Spleen (tissue), 11 donors: ENCODE measurements at regions not wholly inside any gene's neighbourhood (a gene's known extent, or its start where the extent isn't known, plus 50 kb on each side); places are given as distances from the start of the nearest gene placed in this dataset.

Experiments
- DNase-seq: peaks from one replicate; pipeline ENCODE4 v3.0.0-alpha.2; 2020
- H3K27ac ChIP-seq, 8 donors: fragments of 200-600 bp; sonication (generic) in 7 of 8; 1 replicate in 4 of 8; 2 replicates in 4 of 8; pipeline versions ENCODE4 v1.5.0 to v1.8.0; 2016 to 2021; ENCODE audit warnings: inconsistent platforms in 4 of 8, mild to moderate bottlenecking in 4 of 8, moderate library complexity in 1 of 8
- H3K27me3 ChIP-seq, 7 donors: fragments of 200-600 bp; sonication (generic) in 6 of 7; replicated peaks in 1 of 7; 1 replicate in 4 of 7; 2 replicates in 3 of 7; pipeline versions ENCODE4 v1.5.0 to v1.8.0; 2016 to 2021; ENCODE audit warnings: inconsistent platforms in 3 of 7, mild to moderate bottlenecking in 1 of 7
- H3K36me3 ChIP-seq, 6 donors: fragments of 200-600 bp; sonication (generic) in 5 of 6; 1 replicate in 4 of 6; 2 replicates in 2 of 6; pipeline versions ENCODE4 v1.5.0 to v1.8.0; 2016 to 2021; ENCODE audit warnings: inconsistent platforms in 2 of 6
- H3K4me1 ChIP-seq, 6 donors: fragments of 200-600 bp; sonication (generic) in 5 of 6; 1 replicate in 3 of 6; 2 replicates in 3 of 6; pipeline versions ENCODE4 v1.5.0 to v1.8.0; 2016 to 2021; ENCODE audit warnings: inconsistent platforms in 3 of 6
- H3K4me3 ChIP-seq, 8 donors: fragments of 200-600 bp; sonication (generic) in 7 of 8; 1 replicate in 4 of 8; 2 replicates in 4 of 8; pipeline versions ENCODE4 v1.5.0 to v1.8.0; 2016 to 2021; ENCODE audit warnings: inconsistent platforms in 4 of 8, mild to moderate bottlenecking in 4 of 8, moderate library complexity in 2 of 8
- H3K9me3 ChIP-seq, 8 donors: fragments of 200-600 bp; sonication (generic) in 7 of 8; 1 replicate in 4 of 8; 2 replicates in 4 of 8; pipeline versions ENCODE4 v1.5.0 to v1.8.0; 2016 to 2021; ENCODE audit warnings: inconsistent platforms in 4 of 8
- POLR2A ChIP-seq, 3 donors: fragments of 450-650 bp; IDR thresholded peaks; one replicate each; pipeline ENCODE4 v1.5.1; 2017; ENCODE audit warnings: antibody characterized with exemption in 3 of 3, mild to moderate bottlenecking in 1 of 3
- POLR2AphosphoS5 ChIP-seq, 3 donors: sonication (generic); formaldehyde crosslinking; IDR thresholded peaks; one replicate each; pipeline ENCODE4 v1.5.1; 2017; ENCODE audit warnings: antibody characterized with exemption in 3 of 3
- WGBS, 5 donors: extraction: QIAGEN DNeasy Blood & Tissue Kit in 3 of 5; methylation state at CpG; one replicate each; pipeline versions ENCODE4 v1.1.5 to v1.1.7; 2013 to 2018; 5-methylcytosine and 5-hydroxymethylcytosine counted together
- intact Hi-C: fragments of 100-400 bp; cut with DNase I; formaldehyde crosslinking; loops from one replicate; pipeline ENCODE4 v1.15.0; 2023; ENCODE audit warnings: low total_unique reads
- TF ChIP-seq, protein P1 (sequence below), 11 experiments: fragments of 200-600 bp in 7 of 11; fragments of 450-650 bp in 4 of 11; sonication (generic) in 4 of 11; IDR thresholded peaks in 8 of 11; conservative IDR thresholded peaks in 3 of 11; 1 replicate in 7 of 11; 2 replicates in 4 of 11; pipeline versions ENCODE4 v1.4.0 to v1.8.0; 2016 to 2021; ENCODE audit warnings: antibody characterized with exemption in 11 of 11, inconsistent platforms in 4 of 11, mild to moderate bottlenecking in 1 of 11
- donor health status: healthy with polysubstance abuse.
- donor health status: DM: no; HTN: no; CAD: no; lungs with moderate emphysema.
- donor health status: DM: no; HTN: no; CAD: no.
- donor health status: Bipolar disorder and iron deficiency.
- donor health status: healthy.
- donor health status: DM: no; HTN: no; CAD: no.
- donor health status: DM: yes; HTN: yes; CAD: no.

DNA sequence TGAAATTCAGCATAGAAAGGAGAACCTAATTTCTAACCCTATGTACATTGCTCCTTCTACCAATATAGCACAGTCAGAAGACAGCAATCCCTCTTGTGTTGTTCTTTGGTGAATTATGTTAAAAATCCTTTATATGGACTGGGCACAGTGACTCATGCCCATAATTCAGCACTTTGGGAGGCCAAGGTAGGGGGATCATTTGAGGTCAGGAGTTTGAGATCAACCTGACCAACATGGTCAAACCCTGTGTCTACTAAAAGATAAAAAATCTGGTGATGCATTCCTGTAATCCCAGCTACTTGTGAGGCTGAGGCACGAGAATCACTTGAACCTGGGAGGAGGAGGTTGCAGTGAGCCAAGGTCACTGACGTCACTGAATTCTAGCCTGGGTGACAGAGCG, 195.6 kb downstream of the TMX3 start:
- TF ChIP-seq POLR2AphosphoS5 (IDR thresholded peaks at IDR 0.05) (no peak), POLR2A (IDR thresholded peaks at IDR 0.05) (no peak)
- TF ChIP-seq, protein P1, sequence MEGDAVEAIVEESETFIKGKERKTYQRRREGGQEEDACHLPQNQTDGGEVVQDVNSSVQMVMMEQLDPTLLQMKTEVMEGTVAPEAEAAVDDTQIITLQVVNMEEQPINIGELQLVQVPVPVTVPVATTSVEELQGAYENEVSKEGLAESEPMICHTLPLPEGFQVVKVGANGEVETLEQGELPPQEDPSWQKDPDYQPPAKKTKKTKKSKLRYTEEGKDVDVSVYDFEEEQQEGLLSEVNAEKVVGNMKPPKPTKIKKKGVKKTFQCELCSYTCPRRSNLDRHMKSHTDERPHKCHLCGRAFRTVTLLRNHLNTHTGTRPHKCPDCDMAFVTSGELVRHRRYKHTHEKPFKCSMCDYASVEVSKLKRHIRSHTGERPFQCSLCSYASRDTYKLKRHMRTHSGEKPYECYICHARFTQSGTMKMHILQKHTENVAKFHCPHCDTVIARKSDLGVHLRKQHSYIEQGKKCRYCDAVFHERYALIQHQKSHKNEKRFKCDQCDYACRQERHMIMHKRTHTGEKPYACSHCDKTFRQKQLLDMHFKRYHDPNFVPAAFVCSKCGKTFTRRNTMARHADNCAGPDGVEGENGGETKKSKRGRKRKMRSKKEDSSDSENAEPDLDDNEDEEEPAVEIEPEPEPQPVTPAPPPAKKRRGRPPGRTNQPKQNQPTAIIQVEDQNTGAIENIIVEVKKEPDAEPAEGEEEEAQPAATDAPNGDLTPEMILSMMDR (IDR thresholded peaks at IDR 0.05 in 8 of 11, conservative IDR thresholded peaks at IDR 0.05 in 3 of 11) = no peak
- H3K4me3 ChIP-seq = no peak overlapping the region
- H3K27ac ChIP-seq = no peak overlapping the region
- no peaks in the 10 kb centered on the region for H3K27me3 ChIP-seq
- no peak for DNase-seq
- WGBS, 5 donors = 73 to 83% (median 73%) methylated on average over 3 of the region's 3 CpGs
- no peaks in the 10 kb centered on the region for H3K36me3 ChIP-seq
- H3K4me1 ChIP-seq = no peaks in the 10 kb centered on the region
- no peaks in the 10 kb centered on the region for H3K9me3 ChIP-seq
- intact Hi-C loops = no loop called here

DNA sequence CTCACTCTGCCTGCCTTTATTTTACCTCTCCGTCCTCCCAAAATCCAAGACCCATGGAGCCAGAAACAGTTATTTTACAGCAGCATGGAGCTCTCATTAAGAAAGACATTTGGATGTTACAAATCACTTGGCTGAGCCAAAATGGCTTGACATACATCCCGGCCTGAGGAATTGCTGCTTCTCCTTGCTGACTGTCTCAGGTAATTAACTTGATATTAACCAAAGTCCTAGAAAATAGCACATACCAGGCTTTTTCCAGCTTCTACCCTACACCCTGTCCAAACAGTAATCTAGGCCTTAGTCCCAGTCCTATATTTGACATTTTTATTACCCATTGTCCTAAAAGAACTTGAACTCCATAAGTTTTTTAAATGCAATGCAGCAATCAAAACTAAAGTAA, 205.0 kb downstream of the TMX3 start:
- WGBS, 5 donors = 80 to 93% (median 84%) methylated on average over 2 of the region's 2 CpGs
- TF ChIP-seq POLR2AphosphoS5 (IDR thresholded peaks at IDR 0.05) (no peak), POLR2A (IDR thresholded peaks at IDR 0.05) (no peak)
- TF ChIP-seq, protein P1 (IDR thresholded peaks at IDR 0.05 in 8 of 11, conservative IDR thresholded peaks at IDR 0.05 in 3 of 11) = no peak
- H3K9me3 ChIP-seq = no peaks in the 10 kb centered on the region
- H3K27ac ChIP-seq = no peak overlapping the region
- H3K36me3 ChIP-seq = no peaks in the 10 kb centered on the region
- H3K4me3 ChIP-seq = no peak overlapping the region
- intact Hi-C loops = no loop called here
- no peaks in the 10 kb centered on the region for H3K27me3 ChIP-seq
- DNase-seq = no peak
- H3K4me1 ChIP-seq = no peaks in the 10 kb centered on the region

DNA sequence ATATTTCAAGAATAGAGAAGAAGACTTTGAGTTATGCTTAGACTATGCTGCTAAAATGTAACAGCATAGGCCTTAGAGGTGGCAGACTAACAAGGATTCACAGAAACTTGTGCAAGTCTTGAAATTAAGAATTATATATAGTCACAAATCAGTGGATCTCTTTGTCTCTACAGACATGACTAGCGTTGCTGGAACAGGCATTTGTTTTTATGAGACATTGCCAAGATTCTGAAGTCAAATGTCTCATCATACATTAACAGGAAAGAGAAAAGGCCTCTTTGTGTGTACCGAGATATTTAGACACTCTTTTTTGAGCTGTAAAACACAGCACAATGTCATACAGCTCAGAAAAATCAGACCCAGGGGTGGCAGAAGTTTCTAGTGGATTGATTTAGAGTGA, 207.1 kb downstream of the TMX3 start:
- no peaks in the 10 kb centered on the region for H3K27me3 ChIP-seq
- no peaks in the 10 kb centered on the region for H3K36me3 ChIP-seq
- H3K4me3 ChIP-seq = no peak overlapping the region
- 65 to 85% (median 74%) methylated on average over 2 of the region's 2 CpGs for WGBS, 5 donors
- no peak overlapping the region for H3K27ac ChIP-seq
- intact Hi-C loops = no loop called here
- H3K9me3 ChIP-seq = no peaks in the 10 kb centered on the region
- no peak for DNase-seq
- TF ChIP-seq POLR2AphosphoS5 (IDR thresholded peaks at IDR 0.05) = no peak
- TF ChIP-seq, protein P1 (IDR thresholded peaks at IDR 0.05 in 8 of 11, conservative IDR thresholded peaks at IDR 0.05 in 3 of 11) = no peak
- TF ChIP-seq POLR2A (IDR thresholded peaks at IDR 0.05) = no peak
- no peaks in the 10 kb centered on the region for H3K4me1 ChIP-seq

DNA sequence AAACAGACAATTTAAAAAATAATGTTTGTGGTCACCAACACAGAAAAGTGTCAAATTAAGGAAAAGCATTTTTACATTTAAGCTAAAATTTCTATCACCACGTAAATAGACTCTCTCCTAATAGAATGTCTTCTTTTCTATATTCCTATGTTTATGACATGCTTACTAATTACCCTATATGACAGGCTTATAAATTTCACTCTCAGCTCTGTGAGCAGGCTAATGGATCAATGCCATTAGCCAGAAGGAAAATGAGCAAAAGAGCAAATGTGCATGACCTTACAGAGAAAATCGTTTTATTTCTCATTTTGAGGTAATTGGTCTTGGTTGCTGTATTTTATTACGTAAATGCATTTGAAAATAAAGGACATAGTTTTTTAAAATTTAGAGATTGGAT, 209.7 kb downstream of the TMX3 start:
- no peaks in the 10 kb centered on the region for H3K4me1 ChIP-seq
- H3K27me3 ChIP-seq = no peaks in the 10 kb centered on the region
- 77 to 88% (median 80%) methylated on average over 3 of the region's 3 CpGs for WGBS, 5 donors
- intact Hi-C loops = no loop called here
- no peaks in the 10 kb centered on the region for H3K36me3 ChIP-seq
- no peaks in the 10 kb centered on the region for H3K9me3 ChIP-seq
- H3K4me3 ChIP-seq = no peak overlapping the region
- TF ChIP-seq POLR2A (IDR thresholded peaks at IDR 0.05) = no peak
- no peak for TF ChIP-seq POLR2AphosphoS5 (IDR thresholded peaks at IDR 0.05)
- TF ChIP-seq, protein P1 (IDR thresholded peaks at IDR 0.05 in 8 of 11, conservative IDR thresholded peaks at IDR 0.05 in 3 of 11) = no peak
- no peak for DNase-seq
- no peak overlapping the region for H3K27ac ChIP-seq
